OCI-LY1 (cell line): ENCODE measurements at regions not wholly inside any gene's neighbourhood (a gene's known extent, or its start where the extent isn't known, plus 50 kb on each side); places are given as distances from the start of the nearest gene placed in this dataset.

Experiments used
- H2AFZ ChIP-seq: fragments of 200-600 bp; sonication (generic), shearing (Covaris generic); 2 replicates; pipeline ENCODE4 v1.6.0; 2014; ENCODE audit warnings: antibody characterized with exemption, mild to moderate bottlenecking, low read length
- H3F3A ChIP-seq: fragments of 200-600 bp; sonication (generic), shearing (Covaris generic); 2 replicates; pipeline ENCODE4 v1.6.0; 2014; ENCODE audit warnings: mild to moderate bottlenecking, antibody characterized with exemption, low read length, moderate library complexity; ENCODE audit not compliant: insufficient read depth
- H3K27ac ChIP-seq: fragments of 200-600 bp; sonication (generic); 2 replicates; pipeline ENCODE4 v1.5.1; 2014; ENCODE audit warnings: low read length, mixed run types, mild to moderate bottlenecking, low read depth; ENCODE audit not compliant: poor library complexity, severe bottlenecking
- H3K27me3 ChIP-seq: fragments of 200-600 bp; sonication (generic); 2 replicates; pipeline ENCODE4 v1.6.0; 2014; ENCODE audit warnings: antibody characterized with exemption, mild to moderate bottlenecking, low read length, moderate library complexity; ENCODE audit not compliant: insufficient read depth
- H3K36me3 ChIP-seq: fragments of 200-600 bp; sonication (generic); 2 replicates; pipeline ENCODE4 v1.6.1; 2014; ENCODE audit warnings: mild to moderate bottlenecking, antibody characterized with exemption, low read length, moderate library complexity, mixed read lengths; ENCODE audit not compliant: insufficient read depth
- H3K4me1 ChIP-seq: fragments of 200-600 bp; sonication (generic); 2 replicates; pipeline ENCODE4 v1.5.1; 2014; ENCODE audit warnings: mild to moderate bottlenecking, low read length, moderate library complexity; ENCODE audit not compliant: insufficient read depth, severe bottlenecking
- H3K4me2 ChIP-seq: fragments of 200-600 bp; sonication (generic), shearing (Covaris generic); 2 replicates; pipeline ENCODE4 v1.6.1; 2014; ENCODE audit warnings: low read length
- H3K4me3 ChIP-seq: fragments of 200-600 bp; sonication (generic); 2 replicates; pipeline ENCODE4 v1.5.1; 2014; ENCODE audit warnings: low read length, low read depth, mild to moderate bottlenecking, mixed read lengths; ENCODE audit not compliant: poor library complexity, severe bottlenecking
- H3K79me2 ChIP-seq: fragments of 200-600 bp; shearing (Covaris generic); 2 replicates; pipeline ENCODE4 v1.6.1; 2016; ENCODE audit warnings: mixed run types, low read length, mixed read lengths; ENCODE audit not compliant: insufficient read depth
- H3K9ac ChIP-seq: fragments of 200-600 bp; sonication (generic), shearing (Covaris generic); 2 replicates; pipeline ENCODE4 v1.6.1; 2014; ENCODE audit warnings: mild to moderate bottlenecking, low read length, mixed read lengths
- H3K9me2 ChIP-seq: fragments of 200-600 bp; sonication (generic), shearing (Covaris generic); 2 replicates; pipeline ENCODE4 v1.6.1; 2014; ENCODE audit warnings: low read depth, mild to moderate bottlenecking, low read length, mixed read lengths
- H3K9me3 ChIP-seq: fragments of 200-600 bp; shearing (Covaris generic); 2 replicates; pipeline ENCODE4 v1.6.1; 2014; ENCODE audit warnings: low read length, mixed read lengths
- H4K20me1 ChIP-seq: fragments of 200-600 bp; sonication (generic), shearing (Covaris generic); 2 replicates; pipeline ENCODE4 v1.6.0; 2016; ENCODE audit warnings: mild to moderate bottlenecking, low read length; ENCODE audit not compliant: insufficient read depth
- CTCF ChIP-seq: fragments of 200-600 bp; sonication (generic), shearing (Covaris generic); IDR thresholded peaks from 2 replicates; pipeline ENCODE4 v1.5.1; 2017; ENCODE audit warnings: mild to moderate bottlenecking, antibody characterized with exemption, low read length, moderate library complexity, mixed read lengths
- EZH2 ChIP-seq: fragments of 200-600 bp; sonication (generic), shearing (Covaris generic); IDR thresholded peaks from 2 replicates; pipeline ENCODE4 v1.8.0; 2017; ENCODE audit warnings: borderline replicate concordance, mixed run types, mild to moderate bottlenecking, antibody characterized with exemption, low read length, moderate library complexity, mixed read lengths

- Histone ChIP-seq H3K27ac (no peak overlapping the region), H3K9me3 (no peaks in the 10 kb centered on the region), H3K9me2 (no peaks in the 10 kb centered on the region), H3K36me3 (no peaks in the 10 kb centered on the region), H3K27me3 (no peaks in the 10 kb centered on the region), H3F3A (no peaks in the 10 kb centered on the region), H3K4me2 (no peak overlapping the region), H3K79me2 (no peaks in the 10 kb centered on the region), H4K20me1 (no peaks in the 10 kb centered on the region), H2AFZ (no peak overlapping the region), H3K4me3 (no peak overlapping the region), H3K4me1 (no peaks in the 10 kb centered on the region), H3K9ac (no peak overlapping the region)
- no peak for TF ChIP-seq EZH2
- no peak for TF ChIP-seq CTCF
Measured at GRCh38 chr2:66869076-66869475, 434.2 kb downstream of the MEIS1 start.

DNA sequence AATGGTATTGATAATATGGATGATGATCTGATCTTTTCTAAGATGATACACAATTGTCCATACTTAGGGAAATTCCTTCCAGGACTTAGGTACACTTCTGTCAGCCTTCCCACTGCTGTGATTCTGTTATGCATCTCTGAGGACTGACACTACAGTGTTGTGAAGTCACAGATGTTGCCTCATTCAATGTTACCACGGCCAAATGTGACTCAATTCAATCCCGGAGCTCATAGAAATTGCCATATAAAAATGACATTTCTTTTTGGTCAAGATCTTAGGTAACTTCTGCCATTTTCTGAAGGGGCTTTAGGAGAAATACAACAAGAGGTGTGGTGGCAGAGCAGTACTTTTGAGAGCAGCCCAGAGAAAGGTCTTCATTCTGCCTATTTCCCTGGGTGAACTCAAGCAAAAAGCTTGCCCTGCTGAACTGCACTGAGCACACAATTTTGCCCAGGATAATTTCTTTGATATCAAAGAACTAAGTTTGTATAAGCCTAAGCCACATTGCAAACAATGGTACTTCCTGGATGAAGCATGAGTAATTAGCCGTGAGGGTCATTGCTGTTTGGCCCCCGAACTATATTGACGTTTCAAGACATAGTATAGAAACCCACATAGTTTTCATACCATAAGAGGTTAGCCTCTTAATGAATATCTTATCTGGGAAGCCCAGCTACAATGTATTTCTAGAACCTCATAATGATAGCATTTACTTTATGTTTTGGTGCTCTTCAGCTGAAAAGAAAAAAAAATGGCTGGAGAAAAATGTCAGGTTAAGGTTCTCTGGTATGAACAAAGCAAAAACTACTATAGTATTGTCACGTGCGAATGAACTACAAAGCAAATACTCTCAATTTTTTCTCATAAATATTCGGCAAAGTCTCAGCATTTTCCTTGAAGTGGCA is 437.4 kb downstream of the MEIS1 start:
- Histone ChIP-seq H3K27me3 (no peaks in the 10 kb centered on the region), H3K4me2 (no peak overlapping the region), H3K27ac (no peak overlapping the region), H3K79me2 (no peaks in the 10 kb centered on the region), H3K36me3 (no peaks in the 10 kb centered on the region), H3K9me3 (no peaks in the 10 kb centered on the region), H3F3A (no peaks in the 10 kb centered on the region), H2AFZ (no peak overlapping the region), H3K9me2 (no peaks in the 10 kb centered on the region), H3K4me3 (no peak overlapping the region), H3K9ac (no peak overlapping the region), H4K20me1 (no peaks in the 10 kb centered on the region), H3K4me1 (no peaks in the 10 kb centered on the region)
- TF ChIP-seq CTCF (no peak), EZH2 (no peak)

- TF ChIP-seq CTCF: no peak
- no peak overlapping the region for H3K4me3 ChIP-seq
- H2AFZ ChIP-seq: no peak overlapping the region
- H3K9me2 ChIP-seq: no peaks in the 10 kb centered on the region
- H4K20me1 ChIP-seq: no peaks in the 10 kb centered on the region
- no peak overlapping the region for H3K27ac ChIP-seq
- H3K4me2 ChIP-seq: no peak overlapping the region
- no peak overlapping the region for H3K9ac ChIP-seq
- H3K79me2 ChIP-seq: no peaks in the 10 kb centered on the region
- no peaks in the 10 kb centered on the region for H3K4me1 ChIP-seq
- no peaks in the 10 kb centered on the region for H3K27me3 ChIP-seq
- no peaks in the 10 kb centered on the region for H3K9me3 ChIP-seq
- no peaks in the 10 kb centered on the region for H3F3A ChIP-seq
- no peaks in the 10 kb centered on the region for H3K36me3 ChIP-seq
Measured at GRCh38 chr2:66872986-66873754, 438.2 kb downstream of the MEIS1 start.
